WI38 (cell line): ENCODE measurements at regions not wholly inside any gene's neighbourhood (a gene's known extent, or its start where the extent isn't known, plus 50 kb on each side); places are given as distances from the start of the nearest gene placed in this dataset.

Experiments used
- H3K4me3 ChIP-seq: 2 replicates; pipeline ENCODE4 v1.5.1; 2011; ENCODE audit warnings: low read depth, mild to moderate bottlenecking, control low read depth, low read length
- TF ChIP-seq, protein P1 (sequence below): IDR thresholded peaks from 2 replicates; pipeline ENCODE4 v1.5.1; 2012; ENCODE audit warnings: low read depth, mild to moderate bottlenecking, control low read depth, low read length

DNA sequence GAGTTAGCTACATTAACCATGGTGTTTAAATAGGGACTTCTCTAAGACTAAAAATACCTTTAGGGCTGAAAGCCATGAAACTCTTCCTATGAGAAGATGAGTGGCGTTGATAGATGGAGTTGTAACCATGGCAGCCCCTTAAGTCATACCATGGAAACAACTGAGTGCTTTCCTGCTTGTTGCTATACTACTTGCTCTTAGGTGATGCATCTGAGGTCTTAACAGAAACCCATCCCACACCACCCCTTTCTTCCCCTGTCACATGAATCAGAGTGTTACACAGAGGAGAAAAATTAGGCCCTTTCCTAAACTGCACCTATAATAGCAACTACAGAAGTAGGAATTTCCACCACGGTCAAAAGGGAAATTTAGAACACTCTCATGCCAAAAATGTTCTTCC lies 64.3 kb upstream of the ZC3H12C start:
- TF ChIP-seq, protein P1, sequence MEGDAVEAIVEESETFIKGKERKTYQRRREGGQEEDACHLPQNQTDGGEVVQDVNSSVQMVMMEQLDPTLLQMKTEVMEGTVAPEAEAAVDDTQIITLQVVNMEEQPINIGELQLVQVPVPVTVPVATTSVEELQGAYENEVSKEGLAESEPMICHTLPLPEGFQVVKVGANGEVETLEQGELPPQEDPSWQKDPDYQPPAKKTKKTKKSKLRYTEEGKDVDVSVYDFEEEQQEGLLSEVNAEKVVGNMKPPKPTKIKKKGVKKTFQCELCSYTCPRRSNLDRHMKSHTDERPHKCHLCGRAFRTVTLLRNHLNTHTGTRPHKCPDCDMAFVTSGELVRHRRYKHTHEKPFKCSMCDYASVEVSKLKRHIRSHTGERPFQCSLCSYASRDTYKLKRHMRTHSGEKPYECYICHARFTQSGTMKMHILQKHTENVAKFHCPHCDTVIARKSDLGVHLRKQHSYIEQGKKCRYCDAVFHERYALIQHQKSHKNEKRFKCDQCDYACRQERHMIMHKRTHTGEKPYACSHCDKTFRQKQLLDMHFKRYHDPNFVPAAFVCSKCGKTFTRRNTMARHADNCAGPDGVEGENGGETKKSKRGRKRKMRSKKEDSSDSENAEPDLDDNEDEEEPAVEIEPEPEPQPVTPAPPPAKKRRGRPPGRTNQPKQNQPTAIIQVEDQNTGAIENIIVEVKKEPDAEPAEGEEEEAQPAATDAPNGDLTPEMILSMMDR, result no peak
- no peak overlapping the region for H3K4me3 ChIP-seq

GRCh38 chr11:110029714-110030113 lies 63.5 kb upstream of the ZC3H12C start:
- TF ChIP-seq, protein P1, result no peak
- H3K4me3 ChIP-seq, result no peak overlapping the region

DNA sequence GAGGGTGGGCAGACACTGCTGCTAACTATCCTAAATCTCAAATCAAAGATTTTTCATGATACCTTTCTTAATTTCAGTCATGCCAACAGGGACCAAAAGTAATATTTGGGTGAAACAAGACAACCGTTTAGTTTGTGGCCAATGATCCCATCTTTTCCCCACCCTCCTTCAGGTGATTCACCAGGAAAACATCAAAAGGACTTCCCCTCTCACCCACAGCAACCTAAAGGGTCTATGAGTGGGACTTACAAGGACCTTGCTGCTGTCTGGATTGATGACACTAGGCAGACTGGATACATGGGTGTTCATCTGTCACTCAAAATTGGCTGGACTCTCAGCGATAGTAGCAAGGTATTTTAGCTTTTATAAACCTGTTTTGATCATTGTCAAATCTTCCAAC lies 62.0 kb upstream of the ZC3H12C start:
- TF ChIP-seq, protein P1, result no peak
- no peak overlapping the region for H3K4me3 ChIP-seq

DNA sequence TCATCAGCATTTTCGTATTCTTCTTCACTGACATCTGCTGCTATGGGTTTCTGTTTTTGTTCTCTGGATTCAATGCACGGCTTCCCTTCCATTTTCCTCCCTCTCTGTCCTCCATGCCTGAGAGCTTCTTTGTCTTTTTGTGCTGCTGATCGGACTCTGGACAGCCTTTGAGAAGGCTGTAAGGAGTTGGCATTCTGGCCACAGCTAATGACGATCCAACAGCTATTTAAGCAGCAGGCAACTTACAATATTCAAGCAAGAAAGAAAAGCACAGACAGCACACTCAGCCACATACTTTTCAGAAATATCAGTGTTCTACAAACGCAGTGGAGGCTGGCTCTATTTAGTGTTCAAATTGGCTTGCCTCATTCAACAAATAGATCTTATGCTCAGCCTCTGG lies 60.9 kb upstream of the ZC3H12C start:
- TF ChIP-seq, protein P1, result no peak
- no peak overlapping the region for H3K4me3 ChIP-seq

DNA sequence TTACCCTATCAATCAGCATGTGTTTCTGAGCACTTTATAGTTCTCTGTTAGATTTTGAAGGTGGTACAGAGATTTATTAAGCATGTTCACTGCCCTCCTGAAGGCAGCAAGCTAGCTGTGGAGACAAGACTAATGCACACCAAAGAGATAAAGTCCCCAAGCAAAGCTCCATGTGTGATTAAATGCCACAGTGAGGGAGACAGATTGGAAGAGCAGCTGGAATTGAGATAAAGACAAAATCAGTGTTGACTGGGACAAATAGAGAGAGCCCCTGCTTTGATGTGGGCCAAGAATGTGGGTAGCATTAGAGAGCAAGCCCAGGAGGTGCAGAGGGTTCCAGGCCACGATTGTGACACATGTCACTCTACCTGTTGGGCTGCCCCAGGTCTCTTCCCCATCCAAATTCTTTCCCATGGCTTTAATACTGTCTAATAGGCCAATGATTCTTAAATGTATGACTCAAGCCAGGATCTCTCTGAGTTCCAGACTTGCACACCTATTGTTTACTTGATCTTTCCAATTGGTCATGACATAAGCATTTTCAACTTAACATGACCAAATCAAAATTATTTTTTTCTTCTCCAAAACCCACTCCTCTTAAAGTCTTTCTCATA lies 60.1 kb upstream of the ZC3H12C start:
- no peak overlapping the region for H3K4me3 ChIP-seq
- TF ChIP-seq, protein P1, result no peak

DNA sequence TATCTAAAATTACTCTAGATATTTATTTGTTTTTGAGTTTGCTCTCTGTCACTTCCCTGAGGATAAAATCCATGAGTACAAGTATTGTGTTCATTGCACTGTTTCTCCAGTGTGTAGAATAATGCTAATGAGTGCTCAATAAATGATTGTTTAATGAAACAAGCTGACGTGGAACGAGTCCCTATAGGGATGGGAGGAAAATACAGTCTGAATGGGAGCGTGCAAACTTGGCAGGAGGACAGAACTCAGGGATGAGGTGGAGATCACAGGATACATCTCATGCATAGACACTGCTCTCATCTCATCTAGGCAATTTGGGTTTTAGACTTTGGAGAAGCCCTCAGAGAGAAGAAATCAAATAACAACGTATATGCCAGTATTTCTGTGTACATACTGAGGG lies 58.4 kb upstream of the ZC3H12C start:
- TF ChIP-seq, protein P1, result no peak
- no peak overlapping the region for H3K4me3 ChIP-seq

- TF ChIP-seq, protein P1, result no peak
- H3K4me3 ChIP-seq, result no peak overlapping the region
These were observed 57.8 kb upstream of the ZC3H12C start for GRCh38 chr11:110035357-110035756.
